Neural cell (in vitro differentiated cells): ENCODE measurements at regions not wholly inside any gene's neighbourhood (a gene's known extent, or its start where the extent isn't known, plus 50 kb on each side); places are given as distances from the start of the nearest gene placed in this dataset.

ENCODE experiments used
- H2AFZ ChIP-seq: fragments of 200-600, 300-800 bp; sonication (generic), shearing (Covaris generic); 2 replicates; pipeline ENCODE4 v1.6.0; 2014; ENCODE audit warnings: low read depth, mild to moderate bottlenecking, antibody characterized with exemption, low read length, moderate library complexity
- H3F3A ChIP-seq: fragments of 200-600 bp; shearing (Covaris generic); 2 replicates; pipeline ENCODE4 v1.6.1; 2016; ENCODE audit warnings: mild to moderate bottlenecking, moderate library complexity, mixed read lengths, antibody characterized with exemption, low read length; ENCODE audit not compliant: insufficient read depth, poor library complexity, severe bottlenecking
- H3K27ac ChIP-seq: fragments of 200-600, 300-800 bp; sonication (generic), shearing (Covaris generic); 2 replicates; pipeline ENCODE4 v1.5.1; 2014; ENCODE audit warnings: mild to moderate bottlenecking, low read length, moderate library complexity
- H3K27me3 ChIP-seq: fragments of 300-800, 200-600 bp; sonication (generic), shearing (Covaris generic); 2 replicates; pipeline ENCODE4 v1.6.0; 2014; ENCODE audit warnings: mild to moderate bottlenecking, low read depth, low read length, moderate library complexity; ENCODE audit not compliant: insufficient read depth
- H3K36me3 ChIP-seq: fragments of 300-800, 200-600 bp; sonication (generic), shearing (Covaris generic); 2 replicates; pipeline ENCODE4 v1.5.1; 2014; ENCODE audit warnings: mild to moderate bottlenecking, antibody characterized with exemption, low read length, moderate library complexity; ENCODE audit not compliant: insufficient read depth
- H3K4me2 ChIP-seq: fragments of 300-800, 200-600 bp; sonication (generic), shearing (Covaris generic); 2 replicates; pipeline ENCODE4 v1.6.0; 2014; ENCODE audit warnings: mild to moderate bottlenecking, low read length
- H3K4me3 ChIP-seq: fragments of 300-800, 200-600 bp; sonication (generic), shearing (Covaris generic); 2 replicates; pipeline ENCODE4 v1.5.1; 2014; ENCODE audit warnings: mild to moderate bottlenecking, low read length, moderate library complexity
- H3K79me2 ChIP-seq: fragments of 200-600 bp; shearing (Covaris generic); replicated peaks from 2 replicates; pipeline ENCODE4 v1.6.0; 2014; ENCODE audit warnings: mild to moderate bottlenecking, low read length, moderate library complexity; ENCODE audit not compliant: insufficient read depth
- H3K9ac ChIP-seq: fragments of 300-800, 200-600 bp; sonication (generic), shearing (Covaris generic); 2 replicates; pipeline ENCODE4 v1.6.1; 2016; ENCODE audit warnings: mild to moderate bottlenecking, low read length, mixed read lengths
- H3K9me2 ChIP-seq: fragments of 200-600 bp; shearing (Covaris generic); 2 replicates; pipeline ENCODE4 v1.6.1; 2016; ENCODE audit warnings: mild to moderate bottlenecking, low read length, mixed read lengths; ENCODE audit not compliant: insufficient read depth
- H3K9me3 ChIP-seq: fragments of 200-600, 300-800 bp; sonication (generic), shearing (Covaris generic); 2 replicates; pipeline ENCODE4 v1.6.1; 2016; ENCODE audit warnings: mild to moderate bottlenecking, mixed run types, low read length, moderate library complexity, mixed read lengths
- H4K20me1 ChIP-seq: fragments of 200-600 bp; shearing (Covaris generic); 2 replicates; pipeline ENCODE4 v1.6.1; 2016; ENCODE audit warnings: mild to moderate bottlenecking, mixed run types; ENCODE audit not compliant: insufficient read depth
- EP300 ChIP-seq: fragments of 450-650 bp; conservative IDR thresholded peaks from 2 replicates; pipeline ENCODE4 v1.6.1; 2014; ENCODE audit warnings: antibody characterized with exemption, mild to moderate bottlenecking, moderate library complexity; ENCODE audit not compliant: poor library complexity, severe bottlenecking
- EZH2 ChIP-seq: fragments of 200-600, 300-800 bp; shearing (Covaris generic), sonication (generic); IDR thresholded peaks from 2 replicates; pipeline ENCODE4 v1.6.1; 2014; ENCODE audit warnings: antibody characterized with exemption, low read length, borderline replicate concordance, mild to moderate bottlenecking; ENCODE audit not compliant: insufficient read depth, poor library complexity, severe bottlenecking
- MXI1 ChIP-seq: fragments of 450-650 bp; conservative IDR thresholded peaks from 2 replicates; pipeline ENCODE4 v1.6.1; 2014; ENCODE audit warnings: antibody characterized with exemption, mild to moderate bottlenecking; ENCODE audit not compliant: poor library complexity, severe bottlenecking
- POLR2AphosphoS5 ChIP-seq: IDR thresholded peaks from 2 replicates; pipeline ENCODE4 v1.6.1; 2012
- RAD21 ChIP-seq: fragments of 450-650 bp; conservative IDR thresholded peaks from 2 replicates; pipeline ENCODE4 v1.6.1; 2014; ENCODE audit warnings: antibody characterized with exemption, mild to moderate bottlenecking, moderate library complexity
- SMC3 ChIP-seq: fragments of 450-650 bp; conservative IDR thresholded peaks from 2 replicates; pipeline ENCODE4 v1.6.1; 2014; ENCODE audit warnings: antibody characterized with exemption, mild to moderate bottlenecking, moderate library complexity; ENCODE audit not compliant: poor library complexity
- TAF1 ChIP-seq: IDR thresholded peaks from 2 replicates; pipeline ENCODE4 v1.6.1; 2012; ENCODE audit warnings: low read depth
- TF ChIP-seq, protein P1 (sequence below): IDR thresholded peaks from 2 replicates; pipeline ENCODE4 v1.6.1; 2012; ENCODE audit warnings: borderline replicate concordance
- TF ChIP-seq, protein P2 (sequence below): fragments of 450-650 bp; IDR thresholded peaks from 2 replicates; pipeline ENCODE4 v1.5.1; 2014; ENCODE audit warnings: antibody characterized with exemption, mild to moderate bottlenecking, moderate library complexity; ENCODE audit not compliant: poor library complexity, severe bottlenecking

DNA sequence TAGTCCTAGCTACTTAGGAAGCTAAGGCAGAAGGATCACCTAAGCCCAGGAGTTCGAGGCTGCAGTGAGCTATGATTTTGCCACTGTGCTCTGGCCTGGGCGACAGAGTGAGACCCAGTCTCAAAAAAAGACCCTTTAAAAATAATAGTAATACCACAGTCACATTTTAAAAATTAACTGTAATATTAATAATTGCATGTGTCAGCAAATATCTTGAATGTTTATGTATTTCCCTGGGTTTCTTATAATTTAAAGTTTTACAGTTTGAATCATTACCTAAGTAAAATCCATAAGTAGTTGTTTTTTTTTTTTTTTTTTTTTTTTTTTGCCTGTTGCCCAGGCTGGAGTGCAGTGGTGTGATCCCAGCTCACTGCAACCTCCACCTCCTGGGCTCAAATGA lies 69.2 kb downstream of the LYZL2 start:
- Histone ChIP-seq H3F3A (no peaks in the 10 kb centered on the region), H3K79me2 (no peaks in the 10 kb centered on the region)
- TF ChIP-seq MXI1 (no peak), EP300 (no peak), EZH2 (no peak), SMC3 (no peak), RAD21 (no peak), TAF1 (no peak), POLR2AphosphoS5 (no peak)
- TF ChIP-seq, protein P1, sequence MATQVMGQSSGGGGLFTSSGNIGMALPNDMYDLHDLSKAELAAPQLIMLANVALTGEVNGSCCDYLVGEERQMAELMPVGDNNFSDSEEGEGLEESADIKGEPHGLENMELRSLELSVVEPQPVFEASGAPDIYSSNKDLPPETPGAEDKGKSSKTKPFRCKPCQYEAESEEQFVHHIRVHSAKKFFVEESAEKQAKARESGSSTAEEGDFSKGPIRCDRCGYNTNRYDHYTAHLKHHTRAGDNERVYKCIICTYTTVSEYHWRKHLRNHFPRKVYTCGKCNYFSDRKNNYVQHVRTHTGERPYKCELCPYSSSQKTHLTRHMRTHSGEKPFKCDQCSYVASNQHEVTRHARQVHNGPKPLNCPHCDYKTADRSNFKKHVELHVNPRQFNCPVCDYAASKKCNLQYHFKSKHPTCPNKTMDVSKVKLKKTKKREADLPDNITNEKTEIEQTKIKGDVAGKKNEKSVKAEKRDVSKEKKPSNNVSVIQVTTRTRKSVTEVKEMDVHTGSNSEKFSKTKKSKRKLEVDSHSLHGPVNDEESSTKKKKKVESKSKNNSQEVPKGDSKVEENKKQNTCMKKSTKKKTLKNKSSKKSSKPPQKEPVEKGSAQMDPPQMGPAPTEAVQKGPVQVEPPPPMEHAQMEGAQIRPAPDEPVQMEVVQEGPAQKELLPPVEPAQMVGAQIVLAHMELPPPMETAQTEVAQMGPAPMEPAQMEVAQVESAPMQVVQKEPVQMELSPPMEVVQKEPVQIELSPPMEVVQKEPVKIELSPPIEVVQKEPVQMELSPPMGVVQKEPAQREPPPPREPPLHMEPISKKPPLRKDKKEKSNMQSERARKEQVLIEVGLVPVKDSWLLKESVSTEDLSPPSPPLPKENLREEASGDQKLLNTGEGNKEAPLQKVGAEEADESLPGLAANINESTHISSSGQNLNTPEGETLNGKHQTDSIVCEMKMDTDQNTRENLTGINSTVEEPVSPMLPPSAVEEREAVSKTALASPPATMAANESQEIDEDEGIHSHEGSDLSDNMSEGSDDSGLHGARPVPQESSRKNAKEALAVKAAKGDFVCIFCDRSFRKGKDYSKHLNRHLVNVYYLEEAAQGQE = no peak
- TF ChIP-seq, protein P2, sequence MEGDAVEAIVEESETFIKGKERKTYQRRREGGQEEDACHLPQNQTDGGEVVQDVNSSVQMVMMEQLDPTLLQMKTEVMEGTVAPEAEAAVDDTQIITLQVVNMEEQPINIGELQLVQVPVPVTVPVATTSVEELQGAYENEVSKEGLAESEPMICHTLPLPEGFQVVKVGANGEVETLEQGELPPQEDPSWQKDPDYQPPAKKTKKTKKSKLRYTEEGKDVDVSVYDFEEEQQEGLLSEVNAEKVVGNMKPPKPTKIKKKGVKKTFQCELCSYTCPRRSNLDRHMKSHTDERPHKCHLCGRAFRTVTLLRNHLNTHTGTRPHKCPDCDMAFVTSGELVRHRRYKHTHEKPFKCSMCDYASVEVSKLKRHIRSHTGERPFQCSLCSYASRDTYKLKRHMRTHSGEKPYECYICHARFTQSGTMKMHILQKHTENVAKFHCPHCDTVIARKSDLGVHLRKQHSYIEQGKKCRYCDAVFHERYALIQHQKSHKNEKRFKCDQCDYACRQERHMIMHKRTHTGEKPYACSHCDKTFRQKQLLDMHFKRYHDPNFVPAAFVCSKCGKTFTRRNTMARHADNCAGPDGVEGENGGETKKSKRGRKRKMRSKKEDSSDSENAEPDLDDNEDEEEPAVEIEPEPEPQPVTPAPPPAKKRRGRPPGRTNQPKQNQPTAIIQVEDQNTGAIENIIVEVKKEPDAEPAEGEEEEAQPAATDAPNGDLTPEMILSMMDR = no peak

DNA sequence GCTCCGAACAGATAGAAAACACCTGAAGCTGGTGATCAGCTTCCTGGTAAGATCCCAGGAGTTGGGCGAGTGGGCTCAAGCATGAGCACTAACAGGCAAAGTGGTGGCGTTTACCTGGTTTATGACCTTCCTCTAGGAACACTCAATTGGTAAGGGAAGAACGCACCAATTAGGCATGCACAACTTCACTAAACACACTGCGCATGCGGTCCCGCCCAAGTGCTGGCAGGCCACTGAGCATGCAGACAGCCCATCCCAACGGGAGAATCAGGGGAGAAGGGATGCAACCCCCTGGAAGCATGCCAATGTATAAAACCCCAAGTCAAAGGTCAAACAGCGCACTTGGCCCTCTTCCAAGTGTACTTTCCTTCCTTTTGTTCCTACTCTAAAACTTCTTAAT lies 70.4 kb downstream of the LYZL2 start:
- Histone ChIP-seq H3K4me2 (no peak overlapping the region), H3K27me3 (no peaks in the 10 kb centered on the region), H3K27ac (no peak overlapping the region), H3K9ac (no peak overlapping the region), H3K79me2 (no peaks in the 10 kb centered on the region), H2AFZ (no peak overlapping the region), H3K4me3 (no peak overlapping the region), H3K36me3 (no peaks in the 10 kb centered on the region), H3K9me3 (no peaks in the 10 kb centered on the region), H3K9me2 (no peaks in the 10 kb centered on the region), H3F3A (no peaks in the 10 kb centered on the region), H4K20me1 (no peaks in the 10 kb centered on the region)
- TF ChIP-seq RAD21 (no peak), EZH2 (no peak), POLR2AphosphoS5 (no peak), MXI1 (no peak), EP300 (no peak), SMC3 (no peak), TAF1 (no peak)
- TF ChIP-seq, protein P2 = no peak
- TF ChIP-seq, protein P1 = no peak

More for the DNA sequence above, 69.2 kb downstream of the LYZL2 start:
- H3K4me3 ChIP-seq = no peak overlapping the region
- H3K9me2 ChIP-seq = no peaks in the 10 kb centered on the region
- no peak overlapping the region for H2AFZ ChIP-seq
- H3K27ac ChIP-seq = no peak overlapping the region
- no peak overlapping the region for H3K9ac ChIP-seq
- H3K9me3 ChIP-seq = no peaks in the 10 kb centered on the region
- H3K4me2 ChIP-seq = no peak overlapping the region
- H3K36me3 ChIP-seq = no peaks in the 10 kb centered on the region
- H3K27me3 ChIP-seq = no peaks in the 10 kb centered on the region
- H4K20me1 ChIP-seq = no peaks in the 10 kb centered on the region
